GM12872 (cell line): ENCODE measurements at regions not wholly inside any gene's neighbourhood (a gene's known extent, or its start where the extent isn't known, plus 50 kb on each side); places are given as distances from the start of the nearest gene placed in this dataset.

Experiments used
- CTCF ChIP-seq: IDR thresholded peaks from 3 replicates; pipeline ENCODE4 v1.5.1; 2011; ENCODE audit warnings: low read depth, mild to moderate bottlenecking, low read length, moderate library complexity; ENCODE audit not compliant: insufficient read depth

- TF ChIP-seq CTCF = no peak
Measured at GRCh38 chr2:19300961-19301360, 57.5 kb downstream of the OSR1 start.

GRCh38 chr2:19299522-19299921 is 58.9 kb downstream of the OSR1 start:
- no peak for TF ChIP-seq CTCF

- no peak for TF ChIP-seq CTCF
Measured at GRCh38 chr2:19299032-19299431, 59.4 kb downstream of the OSR1 start.

GRCh38 chr2:19297716-19298115 is 60.7 kb downstream of the OSR1 start:
- no peak for TF ChIP-seq CTCF

GRCh38 chr2:19295998-19296502 is 62.4 kb downstream of the OSR1 start:
- no peak for TF ChIP-seq CTCF

GRCh38 chr2:19292007-19292406 is 66.4 kb downstream of the OSR1 start:
- TF ChIP-seq CTCF = no peak

- no peak for TF ChIP-seq CTCF
Measured at GRCh38 chr2:19288291-19288690, 70.1 kb downstream of the OSR1 start.

- no peak for TF ChIP-seq CTCF
Measured at GRCh38 chr2:19287324-19287723, 71.1 kb downstream of the OSR1 start.
